Adrenal gland (tissue), 9 donors: ENCODE measurements at regions not wholly inside any gene's neighbourhood (a gene's known extent, or its start where the extent isn't known, plus 50 kb on each side); places are given as distances from the start of the nearest gene placed in this dataset.

Experiments
- DNase-seq, 7 donors: peaks; one replicate each; pipeline ENCODE4 v3.0.0-alpha.2; 2019 to 2020
- H3K27ac ChIP-seq, 5 donors: fragments of 200-600 bp; sonication (generic) in 4 of 5; 1 replicate in 3 of 5; 2 replicates in 2 of 5; pipeline versions ENCODE4 v1.5.1 to v1.8.0; 2016 to 2020; ENCODE audit warnings: mild to moderate bottlenecking in 1 of 5
- H3K27me3 ChIP-seq: fragments of 200-600 bp; 2 replicates; pipeline ENCODE4 v1.8.0; 2021
- H3K36me3 ChIP-seq, 2 donors: fragments of 200-600 bp; replicated peaks in 1 of 2; 1 replicate in 1 of 2; 2 replicates in 1 of 2; pipeline versions ENCODE4 v1.5.1 to v1.8.0; 2018 to 2022
- H3K4me1 ChIP-seq, 2 donors: fragments of 200-600 bp; replicated peaks in 1 of 2; 1 replicate in 1 of 2; 2 replicates in 1 of 2; pipeline versions ENCODE4 v1.5.1 to v1.8.0; 2018 to 2021
- H3K4me3 ChIP-seq, 4 donors: fragments of 200-600 bp; sonication (generic) in 3 of 4; one replicate each; pipeline ENCODE4 v1.5.1; 2016 to 2018
- H3K9me3 ChIP-seq, 3 donors: fragments of 200-600 bp; sonication (generic) in 1 of 3; replicated peaks in 1 of 3; 1 replicate in 2 of 3; 2 replicates in 1 of 3; pipeline versions ENCODE4 v1.5.1 to v1.8.0; 2016 to 2021
- CTCF ChIP-seq, 6 experiments: fragments of 450-650 bp in 4 of 6; fragments of 200-600 bp in 2 of 6; sonication (generic) in 1 of 6; IDR thresholded peaks; 1 replicate in 5 of 6; 2 replicates in 1 of 6; pipeline versions ENCODE4 v1.5.1 to v1.8.0; 2016 to 2021; ENCODE audit warnings: antibody characterized with exemption in 6 of 6, mild to moderate bottlenecking in 2 of 6, moderate library complexity in 1 of 6
- POLR2A ChIP-seq, 2 donors: fragments of 450-650 bp; IDR thresholded peaks; one replicate each; pipeline ENCODE4 v1.6.1; 2017; ENCODE audit warnings: antibody characterized with exemption in 2 of 2, mild to moderate bottlenecking in 2 of 2, moderate library complexity in 1 of 2
- WGBS, 4 donors: extraction: QIAGEN DNeasy Blood & Tissue Kit in 2 of 4; methylation state at CpG; one replicate each; pipeline versions ENCODE4 v1.1.5 to v1.1.7; 2013 to 2017; 5-methylcytosine and 5-hydroxymethylcytosine counted together
- intact Hi-C, 2 donors: fragments of 100-400 bp; cut with DNase I; formaldehyde crosslinking; loops; one replicate each; pipeline versions ENCODE4 v1.14.1 to v1.15.0; 2022 to 2023
- donor health status: healthy with polysubstance abuse.
- donor health status: Bipolar disorder and iron deficiency.
- donor health status: DM: yes; HTN: yes; CAD: no.
- donor health status: DM: no; HTN: no; CAD: no.
- donor health status: DM: no; HTN: no; CAD: no.

- H3K4me3 ChIP-seq, result no peak overlapping the region
- no peak for DNase-seq
- no peaks in the 10 kb centered on the region for H3K9me3 ChIP-seq
- H3K27ac ChIP-seq, result no peak overlapping the region
- 87 to 94% (median 92%) methylated on average over 3 of the region's 3 CpGs for WGBS, 4 donors
- H3K27me3 ChIP-seq, result no peaks in the 10 kb centered on the region
- no peaks in the 10 kb centered on the region for H3K36me3 ChIP-seq
- TF ChIP-seq CTCF (IDR thresholded peaks at IDR 0.05), result no peak
- no peak for TF ChIP-seq POLR2A (IDR thresholded peaks at IDR 0.05)
- intact Hi-C loops, result no loop called here
- H3K4me1 ChIP-seq, result no peaks in the 10 kb centered on the region
Observed at GRCh38 chr5:74295141-74295540, 345.4 kb downstream of the ENC1 start.

- no peaks in the 10 kb centered on the region for H3K9me3 ChIP-seq
- no peak for TF ChIP-seq POLR2A (IDR thresholded peaks at IDR 0.05)
- no peak for TF ChIP-seq CTCF (IDR thresholded peaks at IDR 0.05)
- H3K4me3 ChIP-seq, result no peak overlapping the region
- intact Hi-C loops, result no loop called here
- WGBS, 4 donors, result 60 to 67% (median 61%) methylated on average over 6 of the region's 6 CpGs
- no peak overlapping the region for H3K27ac ChIP-seq
- peak in 5 of 7 donors; percentile 15 to 59 (median 28) for DNase-seq
- H3K36me3 ChIP-seq, result no peaks in the 10 kb centered on the region
- peaks cover 0 to 2% of the 10 kb centered on the region in 2 donors for H3K4me1 ChIP-seq
- no peaks in the 10 kb centered on the region for H3K27me3 ChIP-seq
Observed at GRCh38 chr5:74294231-74294705, 346.3 kb downstream of the ENC1 start.

- no peak overlapping the region for H3K4me3 ChIP-seq
- no peaks in the 10 kb centered on the region for H3K36me3 ChIP-seq
- intact Hi-C loops, result no loop called here
- H3K4me1 ChIP-seq, result peaks cover 0 to 7% of the 10 kb centered on the region in 2 donors
- no peak for TF ChIP-seq CTCF (IDR thresholded peaks at IDR 0.05)
- no peak for TF ChIP-seq POLR2A (IDR thresholded peaks at IDR 0.05)
- 86 to 94% (median 90%) methylated on average over 5 of the region's 5 CpGs for WGBS, 4 donors
- H3K27ac ChIP-seq, result no peak overlapping the region
- no peaks in the 10 kb centered on the region for H3K9me3 ChIP-seq
- no peak for DNase-seq
- H3K27me3 ChIP-seq, result no peaks in the 10 kb centered on the region
Observed at GRCh38 chr5:74293182-74293581, 347.3 kb downstream of the ENC1 start.

- no peak overlapping the region for H3K27ac ChIP-seq
- intact Hi-C loops, result no loop called here
- TF ChIP-seq POLR2A (IDR thresholded peaks at IDR 0.05) (no peak), CTCF (IDR thresholded peaks at IDR 0.05) (no peak)
- H3K4me3 ChIP-seq, result no peak overlapping the region
- H3K9me3 ChIP-seq, result no peaks in the 10 kb centered on the region
- no peaks in the 10 kb centered on the region for H3K27me3 ChIP-seq
- peaks cover 0 to 7% of the 10 kb centered on the region in 2 donors for H3K4me1 ChIP-seq
- no peaks in the 10 kb centered on the region for H3K36me3 ChIP-seq
- WGBS, 4 donors, result 69 to 75% (median 72%) methylated on average over 1 of the region's 1 CpG
- no peak for DNase-seq
Observed at GRCh38 chr5:74290634-74291241, 349.8 kb downstream of the ENC1 start.
